Ovary (tissue), 3 donors: ENCODE measurements at regions not wholly inside any gene's neighbourhood (a gene's known extent, or its start where the extent isn't known, plus 50 kb on each side); places are given as distances from the start of the nearest gene placed in this dataset.

Source experiments
- EP300 ChIP-seq: sonication (generic); formaldehyde crosslinking; IDR thresholded peaks from one replicate; pipeline ENCODE4 v1.6.1; 2017; ENCODE audit warnings: antibody characterized with exemption
- POLR2A ChIP-seq: fragments of 450-650 bp; IDR thresholded peaks from one replicate; pipeline ENCODE4 v1.6.1; 2017; ENCODE audit warnings: antibody characterized with exemption, mild to moderate bottlenecking, moderate library complexity
- TF ChIP-seq, protein P1 (sequence below), 3 donors: fragments of 450-650 bp in 2 of 3; fragments of 200-600 bp in 1 of 3; IDR thresholded peaks; one replicate each; pipeline versions ENCODE4 v1.5.1 to v1.8.0; 2016 to 2022; ENCODE audit warnings: antibody characterized with exemption in 3 of 3, mild to moderate bottlenecking in 1 of 3
- donor health status: DM: no; HTN: no; CAD: no.

DNA sequence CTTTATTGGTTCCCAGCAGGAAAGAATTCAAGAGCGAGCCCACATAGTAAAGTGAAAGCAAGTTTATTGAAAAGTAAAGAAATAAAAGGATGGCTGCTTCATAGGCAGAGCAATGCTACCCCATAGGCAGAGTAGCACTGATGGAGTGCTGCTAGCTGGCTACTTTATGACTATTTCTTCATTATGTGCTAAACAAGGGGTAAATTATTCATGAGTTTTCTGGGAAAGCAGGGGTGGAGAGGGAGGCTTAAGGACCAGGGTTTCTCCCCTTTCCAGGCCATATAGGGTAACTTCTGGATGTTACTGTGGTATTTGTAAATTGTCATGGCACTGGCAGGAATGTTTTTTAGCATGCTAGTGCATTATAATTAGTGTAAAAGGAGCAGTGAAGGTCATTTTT, 1271.4 kb downstream of the KCNT2 start:
- TF ChIP-seq, protein P1, sequence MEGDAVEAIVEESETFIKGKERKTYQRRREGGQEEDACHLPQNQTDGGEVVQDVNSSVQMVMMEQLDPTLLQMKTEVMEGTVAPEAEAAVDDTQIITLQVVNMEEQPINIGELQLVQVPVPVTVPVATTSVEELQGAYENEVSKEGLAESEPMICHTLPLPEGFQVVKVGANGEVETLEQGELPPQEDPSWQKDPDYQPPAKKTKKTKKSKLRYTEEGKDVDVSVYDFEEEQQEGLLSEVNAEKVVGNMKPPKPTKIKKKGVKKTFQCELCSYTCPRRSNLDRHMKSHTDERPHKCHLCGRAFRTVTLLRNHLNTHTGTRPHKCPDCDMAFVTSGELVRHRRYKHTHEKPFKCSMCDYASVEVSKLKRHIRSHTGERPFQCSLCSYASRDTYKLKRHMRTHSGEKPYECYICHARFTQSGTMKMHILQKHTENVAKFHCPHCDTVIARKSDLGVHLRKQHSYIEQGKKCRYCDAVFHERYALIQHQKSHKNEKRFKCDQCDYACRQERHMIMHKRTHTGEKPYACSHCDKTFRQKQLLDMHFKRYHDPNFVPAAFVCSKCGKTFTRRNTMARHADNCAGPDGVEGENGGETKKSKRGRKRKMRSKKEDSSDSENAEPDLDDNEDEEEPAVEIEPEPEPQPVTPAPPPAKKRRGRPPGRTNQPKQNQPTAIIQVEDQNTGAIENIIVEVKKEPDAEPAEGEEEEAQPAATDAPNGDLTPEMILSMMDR (IDR thresholded peaks at IDR 0.05), result no peak
- TF ChIP-seq POLR2A (no peak), EP300 (no peak)
